B cell (primary cell): ENCODE measurements at regions not wholly inside any gene's neighbourhood (a gene's known extent, or its start where the extent isn't known, plus 50 kb on each side); places are given as distances from the start of the nearest gene placed in this dataset.

Experiments
- ATAC-seq: fragments of 200-7000 bp; cut with Tn5 transposase; one replicate; pipeline ENCODE4 v1.10.0; 2021; ENCODE audit warnings: low read depth, mild to moderate bottlenecking, moderate number of reproducible peaks, moderate library complexity
- CTCF ChIA-PET: fragments of 350-600 bp; sonication (Branson Sonifier 250); formaldehyde crosslinking; loops from one replicate; lab custom pipeline; 2021; ENCODE audit warnings: antibody characterized with exemption, inconsistent platforms; lab: Charles Lee
- POLR2A ChIA-PET: fragments of 350-600 bp; sonication (Branson Sonifier 250); formaldehyde crosslinking; loops from one replicate; lab custom pipeline; 2021; ENCODE audit warnings: antibody characterized with exemption; lab: Charles Lee
- DNase-seq: peaks from one replicate; pipeline ENCODE4 v3.0.0; 2013
- H2AFZ ChIP-seq: 2 replicates; pipeline ENCODE4 v1.6.1; 2012; ENCODE audit warnings: mild to moderate bottlenecking, low read depth, low read length; ENCODE audit not compliant: insufficient read depth, poor library complexity, severe bottlenecking
- H3K27ac ChIP-seq, 2 donors: 1 replicate in 1 of 2; 2 replicates in 1 of 2; pipeline ENCODE4 v1.5.1; 2012 to 2013; ENCODE audit warnings: low read length in 2 of 2, mild to moderate bottlenecking in 2 of 2, moderate library complexity in 1 of 2
- H3K27me3 ChIP-seq, 4 experiments: fragments of 200-600 bp in 1 of 4; sonication (generic) in 1 of 4; replicated peaks in 1 of 4; 1 replicate in 2 of 4; 2 replicates in 2 of 4; pipeline versions ENCODE4 v1.6.1 to v1.7.0; 2013 to 2016; ENCODE audit warnings: low read length in 3 of 4, mild to moderate bottlenecking in 2 of 4, mixed read lengths in 1 of 4, moderate library complexity in 1 of 4; ENCODE audit not compliant: insufficient read depth in 4 of 4, control insufficient read depth in 3 of 4; ENCODE audit errors: control extremely low read depth in 1 of 4
- H3K36me3 ChIP-seq, 2 experiments: replicated peaks in 1 of 2; 1 replicate in 1 of 2; 2 replicates in 1 of 2; pipeline versions ENCODE4 v1.6.1 to v1.7.1; 2013; ENCODE audit warnings: low read length in 1 of 2; ENCODE audit not compliant: insufficient read depth in 2 of 2, control insufficient read depth in 1 of 2; ENCODE audit errors: control extremely low read depth in 1 of 2, extremely low read depth in 1 of 2
- H3K4me1 ChIP-seq, 2 donors: fragments of 200-600 bp in 1 of 2; sonication (generic) in 1 of 2; 1 replicate in 1 of 2; 2 replicates in 1 of 2; pipeline versions ENCODE4 v1.5.1 to v1.6.1; 2013 to 2017; ENCODE audit warnings: low read length in 2 of 2; ENCODE audit not compliant: control insufficient read depth in 2 of 2, insufficient read depth in 2 of 2
- H3K4me2 ChIP-seq: replicated peaks from 2 replicates; pipeline ENCODE3; 2012; ENCODE audit warnings: mild to moderate bottlenecking, low read depth, low read length; ENCODE audit not compliant: poor library complexity, severe bottlenecking
- H3K4me3 ChIP-seq, 5 experiments: fragments of 200-600 bp in 1 of 5; sonication (generic) in 1 of 5; 1 replicate in 3 of 5; 2 replicates in 2 of 5; pipeline versions ENCODE4 v1.5.1 to v1.7.0; 2011 to 2016; ENCODE audit warnings: low read length in 4 of 5, mild to moderate bottlenecking in 4 of 5, low read depth in 2 of 5, control low read depth in 1 of 5, moderate library complexity in 1 of 5; ENCODE audit not compliant: insufficient read depth in 1 of 5; ENCODE audit errors: control extremely low read depth in 1 of 5, extremely low read depth in 1 of 5
- H3K79me2 ChIP-seq: fragments of 200-600 bp; sonication (generic); one replicate; pipeline ENCODE4 v1.6.0; 2016; ENCODE audit warnings: low read length; ENCODE audit not compliant: control insufficient read depth, insufficient read depth
- H3K9ac ChIP-seq: fragments of 200-600 bp; sonication (generic); 2 replicates; pipeline ENCODE4 v1.6.1; 2017; ENCODE audit warnings: mild to moderate bottlenecking, low read length, moderate library complexity
- H3K9me3 ChIP-seq, 3 donors: one replicate each; pipeline versions ENCODE4 v1.6.1 to v1.7.1; 2013; ENCODE audit warnings: low read length in 2 of 3; ENCODE audit not compliant: control insufficient read depth in 2 of 3, insufficient read depth in 1 of 3; ENCODE audit errors: control extremely low read depth in 1 of 3
- H4K20me1 ChIP-seq: 2 replicates; pipeline ENCODE4 v1.6.0; 2012; ENCODE audit warnings: mild to moderate bottlenecking, low read length; ENCODE audit not compliant: insufficient read depth, control insufficient read depth, poor library complexity, severe bottlenecking
- H3K27ac Mint-ChIP-seq: one replicate; pipeline ENCODE4 v1.8.0; 2021; ENCODE audit warnings: mixed read lengths
- H3K27me3 Mint-ChIP-seq: one replicate; pipeline ENCODE4 v1.8.0; 2021; ENCODE audit warnings: mixed read lengths
- H3K4me1 Mint-ChIP-seq: one replicate; pipeline ENCODE4 v1.8.0; 2021; ENCODE audit warnings: mixed read lengths
- H3K4me3 Mint-ChIP-seq: one replicate; pipeline ENCODE4 v1.8.0; 2021; ENCODE audit warnings: mixed read lengths
- H3K9me3 Mint-ChIP-seq: one replicate; pipeline ENCODE4 v1.8.0; 2022; ENCODE audit warnings: mixed read lengths; ENCODE audit not compliant: insufficient read depth
- EZH2 ChIP-seq: IDR thresholded peaks from 2 replicates; pipeline ENCODE4 v1.6.1; 2012; ENCODE audit warnings: borderline replicate concordance, low read depth, mild to moderate bottlenecking, moderate library complexity, low read length; ENCODE audit not compliant: insufficient read depth, poor library complexity, severe bottlenecking
- WGBS: methylation state at CpG from one replicate; pipeline ENCODE4 v1.1.5; 2013; ENCODE audit warnings: missing lambda C conversion rate; ENCODE audit not compliant: insufficient coverage; 5-methylcytosine and 5-hydroxymethylcytosine counted together
- intact Hi-C: fragments of 100-400 bp; cut with micrococcal nuclease; formaldehyde crosslinking; loops from one replicate; pipeline ENCODE4 v1.10.0; 2022
- TF ChIP-seq, protein P1 (sequence below): fragments of 200-600 bp; IDR thresholded peaks from one replicate; pipeline ENCODE4 v1.8.0; 2022; ENCODE audit warnings: antibody characterized with exemption, mild to moderate bottlenecking

- TF ChIP-seq, protein P1, sequence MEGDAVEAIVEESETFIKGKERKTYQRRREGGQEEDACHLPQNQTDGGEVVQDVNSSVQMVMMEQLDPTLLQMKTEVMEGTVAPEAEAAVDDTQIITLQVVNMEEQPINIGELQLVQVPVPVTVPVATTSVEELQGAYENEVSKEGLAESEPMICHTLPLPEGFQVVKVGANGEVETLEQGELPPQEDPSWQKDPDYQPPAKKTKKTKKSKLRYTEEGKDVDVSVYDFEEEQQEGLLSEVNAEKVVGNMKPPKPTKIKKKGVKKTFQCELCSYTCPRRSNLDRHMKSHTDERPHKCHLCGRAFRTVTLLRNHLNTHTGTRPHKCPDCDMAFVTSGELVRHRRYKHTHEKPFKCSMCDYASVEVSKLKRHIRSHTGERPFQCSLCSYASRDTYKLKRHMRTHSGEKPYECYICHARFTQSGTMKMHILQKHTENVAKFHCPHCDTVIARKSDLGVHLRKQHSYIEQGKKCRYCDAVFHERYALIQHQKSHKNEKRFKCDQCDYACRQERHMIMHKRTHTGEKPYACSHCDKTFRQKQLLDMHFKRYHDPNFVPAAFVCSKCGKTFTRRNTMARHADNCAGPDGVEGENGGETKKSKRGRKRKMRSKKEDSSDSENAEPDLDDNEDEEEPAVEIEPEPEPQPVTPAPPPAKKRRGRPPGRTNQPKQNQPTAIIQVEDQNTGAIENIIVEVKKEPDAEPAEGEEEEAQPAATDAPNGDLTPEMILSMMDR, result no peak
- TF ChIP-seq EZH2, result no peak
- H4K20me1 ChIP-seq, result no peaks in the 10 kb centered on the region
- ATAC-seq, result no peak
- H3K4me1 Mint-ChIP-seq, result no peaks in the 10 kb centered on the region
- H3K27ac ChIP-seq, result no peak overlapping the region
- CTCF ChIA-PET, result no interaction called here
- H3K4me1 ChIP-seq, result no peaks in the 10 kb centered on the region
- no peak overlapping the region for H3K4me3 ChIP-seq
- H3K27me3 ChIP-seq, result no peaks in the 10 kb centered on the region
- no peak overlapping the region for H3K4me3 Mint-ChIP-seq
- DNase-seq, result no peak
- peaks cover 0 to 12% (median 4%) of the 10 kb centered on the region in 3 donors for H3K9me3 ChIP-seq
- H3K4me2 ChIP-seq, result no peak overlapping the region
- 96% methylated on average over 2 of the region's 5 CpGs for WGBS
- no peak overlapping the region for H3K27ac Mint-ChIP-seq
- no peaks in the 10 kb centered on the region for H3K36me3 ChIP-seq
- H2AFZ ChIP-seq, result no peak overlapping the region
- H3K9me3 Mint-ChIP-seq, result peaks cover 12% of the 10 kb centered on the region
- POLR2A ChIA-PET, result no interaction called here
- no peak overlapping the region for H3K9ac ChIP-seq
- H3K27me3 Mint-ChIP-seq, result no peaks in the 10 kb centered on the region
- intact Hi-C loops, result no loop called here
- H3K79me2 ChIP-seq, result no peaks in the 10 kb centered on the region
Measured at GRCh38 chr12:28603239-28603638, 413.0 kb downstream of the CCDC91 start.

GRCh38 chr12:28603801-28604200 lies 413.5 kb downstream of the CCDC91 start:
- H3K4me3 Mint-ChIP-seq, result no peak overlapping the region
- Histone ChIP-seq H4K20me1 (no peaks in the 10 kb centered on the region), H3K27ac (no peak overlapping the region), H3K4me1 (no peaks in the 10 kb centered on the region), H3K4me2 (no peak overlapping the region), H3K9me3 (peaks cover 0 to 15% (median 4%) of the 10 kb centered on the region in 3 donors), H3K27me3 (no peaks in the 10 kb centered on the region), H3K4me3 (no peak overlapping the region), H2AFZ (no peak overlapping the region), H3K9ac (no peak overlapping the region), H3K36me3 (no peaks in the 10 kb centered on the region), H3K79me2 (no peaks in the 10 kb centered on the region)
- H3K27ac Mint-ChIP-seq, result no peak overlapping the region
- ATAC-seq, result no peak
- intact Hi-C loops, result no loop called here
- H3K9me3 Mint-ChIP-seq, result peaks cover 12% of the 10 kb centered on the region
- H3K27me3 Mint-ChIP-seq, result no peaks in the 10 kb centered on the region
- WGBS, result no CpG with 5 or more reads among the region's 1 CpG
- TF ChIP-seq, protein P1, result no peak
- no peak for TF ChIP-seq EZH2
- ChIA-PET POLR2A (no interaction called here), CTCF (no interaction called here)
- H3K4me1 Mint-ChIP-seq, result no peaks in the 10 kb centered on the region
- DNase-seq, result no peak
